ENCODE measurements at regions not wholly inside any gene's neighbourhood (a gene's known extent, or its start where the extent isn't known, plus 50 kb on each side); places are given as distances from the start of the nearest gene placed in this dataset.

GRCh38 chr1:58380345-58380744, 166.2 kb downstream of the OMA1 start:
- DNase-seq (ENCODE audit: low read depth) = no peak

- DNase-seq (ENCODE audit: low read depth) = no peak
Observed at GRCh38 chr1:58367217-58367616, 179.3 kb downstream of the OMA1 start.

DNA sequence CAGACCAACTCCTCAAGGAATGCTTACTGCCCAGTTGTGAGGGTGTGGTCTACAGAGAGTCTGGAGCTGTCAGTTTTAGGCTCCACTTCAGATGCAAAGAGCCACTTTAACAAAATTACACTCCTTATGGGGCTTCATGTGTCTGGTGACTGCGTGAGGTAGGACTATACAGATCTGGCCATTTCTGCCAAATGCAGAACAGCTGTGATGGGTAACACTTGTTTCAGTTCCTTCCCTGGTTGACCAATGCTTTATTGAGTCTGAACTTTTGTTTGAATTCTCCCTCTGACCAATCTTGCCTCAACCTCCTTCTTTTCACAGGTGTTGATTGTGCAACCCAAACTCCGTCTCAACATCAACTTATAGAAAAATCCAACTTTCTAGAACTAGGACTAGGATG, 181.2 kb downstream of the OMA1 start:
- no peak for DNase-seq (ENCODE audit: low read depth)

DNA sequence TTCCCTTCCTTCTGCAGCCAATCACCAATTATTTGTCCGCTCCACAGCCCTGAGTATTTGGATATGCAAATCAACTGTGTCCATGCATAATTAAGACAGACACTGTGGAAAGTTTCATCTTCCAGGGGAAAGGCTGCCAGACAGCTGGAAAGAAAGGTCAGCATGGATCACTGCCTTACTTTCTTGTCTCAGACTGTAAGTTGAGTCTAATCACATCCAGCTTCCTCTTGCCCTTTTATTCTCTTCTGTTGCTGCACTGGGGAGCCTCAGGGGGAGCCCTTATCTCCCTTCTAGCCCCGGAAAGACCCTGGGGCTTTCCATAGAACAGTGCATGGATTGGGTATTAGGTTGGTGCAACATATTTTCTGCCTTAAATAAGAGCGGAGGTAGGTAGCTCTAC, 182.9 kb downstream of the OMA1 start:
- DNase-seq (ENCODE audit: low read depth) = no peak

DNA sequence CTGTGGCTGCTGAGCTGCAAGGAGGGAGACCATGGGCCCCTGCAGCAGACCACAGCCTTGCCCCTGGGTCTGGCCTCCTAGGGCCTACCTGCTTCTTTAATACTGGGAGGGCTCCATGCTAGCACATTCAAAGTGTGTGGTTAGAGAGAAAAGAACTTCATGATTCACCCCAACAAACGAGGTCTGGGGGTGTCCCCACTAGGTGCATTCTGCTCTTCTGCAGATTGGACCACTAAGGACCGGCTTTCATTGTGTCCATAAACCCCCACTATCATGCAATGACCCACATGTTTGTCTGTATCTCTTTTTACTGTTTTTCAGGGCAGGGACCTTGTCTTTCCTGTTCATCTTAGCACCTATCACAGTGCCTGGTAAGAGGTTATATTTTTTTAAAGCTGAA, 185.4 kb downstream of the OMA1 start:
- DNase-seq (ENCODE audit: low read depth) = no peak

- no peak for DNase-seq (ENCODE audit: low read depth)
Observed at GRCh38 chr1:58358346-58358745, 188.2 kb downstream of the OMA1 start.

DNA sequence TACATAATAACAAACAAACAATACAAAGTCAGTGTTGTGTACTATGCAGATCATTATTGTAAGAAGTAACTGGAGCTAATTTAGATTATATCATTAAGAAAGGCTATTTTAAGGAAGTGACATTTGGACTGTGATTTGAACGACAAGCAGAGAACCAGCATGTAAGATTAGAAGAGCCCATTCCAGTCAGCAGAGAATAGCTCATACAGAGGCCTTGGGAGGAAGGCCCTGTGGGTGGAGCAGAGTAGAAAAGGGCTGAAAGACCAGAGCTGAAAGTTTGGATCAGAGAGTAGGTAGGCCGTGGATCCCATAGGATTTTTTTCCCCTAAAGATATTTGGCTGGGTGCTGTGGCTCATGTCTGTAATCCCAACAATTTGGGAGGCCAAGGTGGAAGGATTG, 190.1 kb downstream of the OMA1 start:
- DNase-seq (ENCODE audit: low read depth) = no peak

- DNase-seq (ENCODE audit: low read depth) = no peak
Observed at GRCh38 chr1:58353168-58353567, 193.4 kb downstream of the OMA1 start.

DNA sequence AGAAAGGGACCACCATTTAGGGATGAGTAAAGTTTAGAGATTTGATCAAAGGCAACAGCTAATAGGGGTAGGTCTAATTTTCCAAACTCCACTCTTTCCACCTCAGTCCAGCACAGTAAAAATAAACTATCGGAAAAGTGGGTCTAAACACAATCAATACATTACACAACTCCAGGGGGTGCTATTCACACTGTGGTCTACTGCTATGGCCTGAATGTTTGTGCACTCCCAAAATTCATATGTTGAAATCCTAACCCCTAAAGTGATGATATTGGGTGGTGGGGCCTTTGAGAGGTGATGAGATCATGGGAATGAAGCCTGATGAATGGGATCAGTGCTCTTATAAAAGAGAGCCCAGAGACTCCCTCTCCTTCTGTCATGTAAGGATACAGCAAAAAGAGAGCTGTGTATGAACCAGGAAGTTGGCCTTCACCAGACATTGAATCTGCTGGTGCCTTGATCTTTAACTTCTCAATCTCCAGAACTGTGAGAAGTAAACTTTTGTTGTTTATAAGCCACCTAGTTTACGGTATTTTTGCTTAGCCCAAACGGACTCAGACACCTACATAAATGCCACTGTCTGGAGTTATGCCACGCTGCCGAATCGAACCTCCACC, 193.9 kb downstream of the OMA1 start:
- DNase-seq (ENCODE audit: low read depth) = no peak

DNA sequence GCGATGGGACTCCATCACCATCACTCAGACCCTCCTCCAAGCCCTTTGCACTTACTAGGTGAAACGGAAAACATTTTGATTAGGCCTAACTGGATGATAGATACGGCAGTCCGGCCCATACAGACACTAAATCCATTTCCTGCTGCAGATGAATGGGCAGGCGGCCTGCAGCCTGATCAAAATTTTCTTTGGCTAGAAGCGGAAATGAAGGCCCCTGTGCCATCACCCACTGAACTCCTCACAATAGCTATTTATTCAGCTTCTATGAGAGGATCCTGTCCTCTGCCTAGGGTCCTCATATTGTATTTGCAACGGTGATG, 200.5 kb downstream of the OMA1 start:
- no peak for DNase-seq (ENCODE audit: low read depth)

DNA sequence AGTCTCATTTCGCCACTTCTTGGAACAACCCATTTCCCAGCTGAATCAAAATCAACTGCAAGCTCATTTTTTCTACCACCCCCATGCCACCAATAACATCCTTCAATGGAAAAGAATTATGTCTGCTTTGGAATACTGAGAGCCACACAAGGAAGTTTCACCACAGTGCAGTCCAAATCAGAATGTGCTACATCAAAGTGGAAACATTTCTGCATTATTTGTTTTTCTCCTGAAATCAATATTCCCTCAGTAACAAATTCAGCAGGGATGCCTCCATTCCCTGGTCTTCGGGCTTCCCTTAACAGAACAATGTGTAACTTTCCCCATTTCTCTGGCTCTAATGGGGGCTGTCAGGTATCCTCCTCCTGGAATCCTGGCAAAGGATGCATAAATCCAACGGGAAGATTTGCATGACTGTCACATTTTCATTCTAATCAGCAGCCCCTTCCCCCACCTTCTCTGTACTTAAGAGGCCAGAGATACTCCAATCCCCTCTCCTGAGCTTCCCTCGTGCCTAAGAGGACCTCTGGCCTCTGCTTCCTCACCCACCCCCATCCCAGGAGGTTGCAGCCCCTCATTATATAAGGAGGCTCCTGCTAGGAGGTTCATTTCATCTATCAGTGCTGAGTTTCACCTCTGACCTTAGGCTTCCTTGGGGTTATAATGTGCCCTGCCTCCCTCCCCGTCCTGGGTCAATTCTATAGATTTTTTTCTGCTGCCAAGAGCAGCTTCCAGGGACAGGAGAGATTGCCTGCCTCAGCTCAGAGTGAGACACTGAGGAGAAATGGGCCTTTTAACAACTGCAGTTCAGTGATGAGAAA, 201.1 kb downstream of the OMA1 start:
- DNase-seq (ENCODE audit: low read depth) = no peak

- DNase-seq (ENCODE audit: low read depth) = no peak
Observed at GRCh38 chr1:58340185-58340584, 206.3 kb downstream of the OMA1 start.

GRCh38 chr1:58338081-58338480, 208.4 kb downstream of the OMA1 start:
- no peak for DNase-seq (ENCODE audit: low read depth)

DNA sequence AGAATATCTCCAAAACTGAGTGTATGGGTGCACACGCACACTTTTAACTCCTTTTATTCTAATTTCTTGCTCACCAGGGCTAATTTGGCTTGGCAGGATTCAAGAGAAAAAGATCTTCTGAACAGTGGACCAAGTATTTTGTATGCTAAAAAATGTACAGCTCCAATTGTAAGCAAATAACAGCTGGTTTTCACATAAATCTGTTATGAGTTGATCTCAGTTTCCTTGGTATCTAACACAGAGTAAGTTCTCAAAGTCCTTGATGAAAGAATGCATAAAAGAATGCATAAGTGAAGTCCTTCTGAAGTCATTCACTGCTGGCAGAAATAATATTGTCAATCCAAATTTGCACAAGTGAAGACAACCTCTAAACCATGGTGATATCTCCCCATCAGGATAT, 213.0 kb downstream of the OMA1 start:
- no peak for DNase-seq (ENCODE audit: low read depth)

GRCh38 chr1:58331156-58331555, 215.4 kb downstream of the OMA1 start:
- no peak for DNase-seq (ENCODE audit: low read depth)

DNA sequence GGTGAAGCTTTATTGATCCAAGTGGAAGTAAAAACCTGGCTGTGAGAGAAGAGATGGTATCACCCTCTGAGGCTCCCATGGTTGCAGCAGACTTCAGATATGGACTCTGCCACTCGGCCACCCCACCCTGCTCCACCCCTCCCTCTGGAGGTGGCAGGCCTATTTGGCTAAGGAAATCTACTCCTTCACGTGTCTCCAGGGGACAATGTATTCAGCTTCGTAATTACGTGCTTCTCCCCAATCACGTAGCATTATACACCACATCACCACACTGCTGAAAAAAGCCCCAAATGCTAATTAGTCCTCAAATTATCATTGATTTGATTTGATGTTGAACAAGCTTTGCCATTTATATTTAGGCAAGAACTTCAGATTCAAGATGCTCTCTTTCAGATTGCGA, 220.7 kb downstream of the OMA1 start:
- DNase-seq (ENCODE audit: low read depth) = no peak

GRCh38 chr1:58324558-58324957, 222.0 kb downstream of the OMA1 start:
- DNase-seq (ENCODE audit: low read depth) = no peak

- no peak for DNase-seq (ENCODE audit: low read depth)
Observed at GRCh38 chr1:58318157-58319005, 228.1 kb downstream of the OMA1 start.

- DNase-seq (ENCODE audit: low read depth) = no peak
Observed at GRCh38 chr1:58317694-58318093, 228.8 kb downstream of the OMA1 start.

- DNase-seq (ENCODE audit: low read depth) = no peak
Observed at GRCh38 chr1:58317086-58317485, 229.4 kb downstream of the OMA1 start.

DNA sequence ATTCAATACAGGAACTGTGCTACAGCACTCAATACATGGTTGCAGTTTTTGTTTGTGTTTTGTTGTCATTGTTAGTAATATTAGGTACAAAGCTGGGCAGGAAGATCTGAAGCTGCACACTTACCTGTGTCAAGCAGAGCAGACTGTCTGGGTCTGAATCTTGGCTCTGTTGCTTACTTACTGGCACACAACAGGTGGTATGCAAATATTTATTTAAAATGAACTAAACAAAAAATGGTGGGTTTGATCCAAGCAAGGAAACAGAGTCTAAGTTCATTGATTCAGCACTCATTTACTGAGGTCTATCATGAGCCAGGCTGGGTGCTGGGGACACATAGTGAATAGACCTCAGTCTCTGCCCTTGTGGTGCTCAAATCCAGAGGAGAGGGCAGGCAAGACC, 230.4 kb downstream of the OMA1 start:
- no peak for DNase-seq (ENCODE audit: low read depth)

GRCh38 chr1:58312971-58313563, 233.5 kb downstream of the OMA1 start:
- no peak for DNase-seq (ENCODE audit: low read depth)

DNA sequence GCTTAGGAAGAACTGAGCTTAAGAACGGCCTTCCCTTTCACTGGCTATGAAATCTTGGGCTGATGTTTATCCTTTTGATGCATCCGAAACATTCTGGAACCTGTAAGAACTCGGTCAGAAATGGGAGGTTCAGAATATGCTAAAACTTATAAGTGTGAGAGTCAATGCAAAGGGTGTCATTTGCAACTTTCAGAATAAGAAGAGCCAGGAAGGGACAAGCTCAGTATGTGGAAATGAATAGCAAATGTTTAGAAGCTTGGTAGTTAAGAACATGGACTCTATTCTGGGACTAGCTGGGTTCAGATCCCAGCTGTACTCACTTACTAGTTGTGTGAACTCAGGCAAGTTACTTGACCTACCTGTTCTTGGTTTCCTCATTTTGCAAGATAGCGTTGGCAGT, 234.1 kb downstream of the OMA1 start:
- DNase-seq (ENCODE audit: low read depth) = no peak

Data from CMK (cell line).